Activated B cell treated with CpG ODN at 0.5 μM for 24 hours (primary cell): ENCODE measurements at regions not wholly inside any gene's neighbourhood (a gene's known extent, or its start where the extent isn't known, plus 50 kb on each side); places are given as distances from the start of the nearest gene placed in this dataset.

Experiments used
- ATAC-seq: fragments of 200-7000 bp; cut with Tn5 transposase; one replicate; pipeline ENCODE4 v1.10.0; 2021; ENCODE audit warnings: low read depth, mild to moderate bottlenecking, moderate library complexity
- CTCF ChIA-PET: fragments of 350-600 bp; sonication (Branson Sonifier 250); formaldehyde crosslinking; loops from one replicate; lab custom pipeline; 2021; ENCODE audit warnings: antibody characterized with exemption; lab: Charles Lee
- POLR2A ChIA-PET: fragments of 350-600 bp; sonication (Branson Sonifier 250); formaldehyde crosslinking; loops from one replicate; lab custom pipeline; 2021; ENCODE audit warnings: antibody characterized with exemption; lab: Charles Lee
- DNase-seq: peaks from one replicate; pipeline ENCODE4 v3.0.0; 2022
- H3K27ac Mint-ChIP-seq: one replicate; pipeline ENCODE4 v1.8.0; 2020; ENCODE audit warnings: mixed read lengths
- H3K27me3 Mint-ChIP-seq: one replicate; pipeline ENCODE4 v1.8.0; 2021; ENCODE audit warnings: mixed read lengths
- H3K36me3 Mint-ChIP-seq: one replicate; pipeline ENCODE4 v1.8.0; 2021; ENCODE audit warnings: low read depth, mixed read lengths
- H3K4me1 Mint-ChIP-seq: one replicate; pipeline ENCODE4 v1.8.0; 2021; ENCODE audit warnings: mixed read lengths
- H3K4me3 Mint-ChIP-seq: one replicate; pipeline ENCODE4 v1.8.0; 2020; ENCODE audit warnings: mild to moderate bottlenecking, mixed read lengths
- H3K9me3 Mint-ChIP-seq: one replicate; pipeline ENCODE4 v1.8.0; 2020; ENCODE audit warnings: mixed read lengths
- intact Hi-C: fragments of 100-400 bp; cut with micrococcal nuclease; formaldehyde crosslinking; loops from one replicate; pipeline ENCODE4 v1.15.1; 2024
- TF ChIP-seq, protein P1 (sequence below): fragments of 200-600 bp; IDR thresholded peaks from one replicate; pipeline ENCODE4 v1.8.0; 2022; ENCODE audit warnings: antibody characterized with exemption, mild to moderate bottlenecking

DNA sequence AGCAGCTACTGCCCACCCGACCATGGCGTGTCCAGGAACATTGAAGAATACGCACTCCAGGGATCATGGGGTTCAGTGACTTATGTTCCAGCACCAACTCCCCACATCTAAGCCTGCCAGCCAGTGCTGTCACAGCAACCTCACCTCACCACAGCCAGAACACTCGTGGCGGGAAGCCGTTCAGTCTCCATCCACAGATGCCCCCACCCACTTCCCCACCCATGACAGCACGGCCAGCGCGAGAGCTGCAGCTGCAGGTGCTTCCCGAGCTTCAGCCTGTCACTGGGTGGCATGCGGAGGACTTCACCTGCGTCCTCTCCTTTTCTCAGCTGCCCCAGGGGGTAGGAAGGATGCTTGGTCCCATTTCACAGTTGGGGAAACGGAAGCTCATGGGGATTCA lies 50.3 kb downstream of the RBFOX3 start:
- ATAC-seq (no peak), DNase-seq (no peak)
- Mint-ChIP-seq H3K9me3 (no peaks in the 10 kb centered on the region), H3K4me3 (no peak overlapping the region), H3K27ac (no peak overlapping the region), H3K27me3 (peaks cover 40% of the 10 kb centered on the region), H3K4me1 (no peaks in the 10 kb centered on the region), H3K36me3 (no peaks in the 10 kb centered on the region)
- ChIA-PET POLR2A (no interaction called here), CTCF (no interaction called here)
- TF ChIP-seq, protein P1, sequence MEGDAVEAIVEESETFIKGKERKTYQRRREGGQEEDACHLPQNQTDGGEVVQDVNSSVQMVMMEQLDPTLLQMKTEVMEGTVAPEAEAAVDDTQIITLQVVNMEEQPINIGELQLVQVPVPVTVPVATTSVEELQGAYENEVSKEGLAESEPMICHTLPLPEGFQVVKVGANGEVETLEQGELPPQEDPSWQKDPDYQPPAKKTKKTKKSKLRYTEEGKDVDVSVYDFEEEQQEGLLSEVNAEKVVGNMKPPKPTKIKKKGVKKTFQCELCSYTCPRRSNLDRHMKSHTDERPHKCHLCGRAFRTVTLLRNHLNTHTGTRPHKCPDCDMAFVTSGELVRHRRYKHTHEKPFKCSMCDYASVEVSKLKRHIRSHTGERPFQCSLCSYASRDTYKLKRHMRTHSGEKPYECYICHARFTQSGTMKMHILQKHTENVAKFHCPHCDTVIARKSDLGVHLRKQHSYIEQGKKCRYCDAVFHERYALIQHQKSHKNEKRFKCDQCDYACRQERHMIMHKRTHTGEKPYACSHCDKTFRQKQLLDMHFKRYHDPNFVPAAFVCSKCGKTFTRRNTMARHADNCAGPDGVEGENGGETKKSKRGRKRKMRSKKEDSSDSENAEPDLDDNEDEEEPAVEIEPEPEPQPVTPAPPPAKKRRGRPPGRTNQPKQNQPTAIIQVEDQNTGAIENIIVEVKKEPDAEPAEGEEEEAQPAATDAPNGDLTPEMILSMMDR = no peak
- intact Hi-C loops = no loop called here

DNA sequence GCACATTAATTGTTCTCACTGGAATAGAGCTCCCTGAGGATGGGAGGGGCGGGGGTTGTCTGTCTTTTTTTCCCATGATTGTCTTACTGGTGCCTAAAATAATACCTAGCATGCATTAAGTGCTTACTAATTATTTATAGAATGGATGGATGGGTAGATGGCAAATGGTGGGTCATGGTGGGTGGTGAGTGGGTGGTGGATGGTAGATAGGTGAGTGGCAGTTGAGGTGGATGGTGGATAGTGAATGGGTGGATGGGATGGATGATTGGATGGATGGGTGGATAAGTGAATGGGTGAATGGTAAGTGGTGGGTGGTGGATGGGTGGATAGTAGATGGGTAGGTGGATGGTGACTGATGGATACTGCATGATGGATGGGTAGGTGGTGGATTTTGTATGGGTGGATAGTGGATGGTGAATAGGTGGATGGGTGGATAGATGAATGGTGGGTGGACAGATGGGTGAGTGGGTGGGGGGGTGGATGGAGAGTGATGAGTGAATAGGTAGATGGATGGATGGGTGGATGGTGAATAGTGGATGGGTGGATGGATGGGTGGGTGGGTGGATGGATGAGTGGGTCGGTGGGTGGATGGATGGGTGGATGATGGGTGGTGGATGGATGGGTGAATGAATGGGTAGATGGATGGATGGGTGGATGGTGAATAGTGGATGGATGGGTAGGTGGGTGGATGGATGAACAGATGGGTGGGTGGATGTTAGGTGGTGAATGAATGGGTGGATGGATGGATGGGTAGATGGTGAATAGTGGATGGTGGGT lies 51.6 kb downstream of the RBFOX3 start:
- Mint-ChIP-seq H3K4me1 (no peaks in the 10 kb centered on the region), H3K27me3 (peaks cover 38% of the 10 kb centered on the region), H3K4me3 (no peak overlapping the region), H3K36me3 (no peaks in the 10 kb centered on the region), H3K9me3 (no peaks in the 10 kb centered on the region), H3K27ac (no peak overlapping the region)
- no peak for ATAC-seq
- intact Hi-C loops = no loop called here
- ChIA-PET POLR2A (no interaction called here), CTCF (no interaction called here)
- DNase-seq = no peak
- TF ChIP-seq, protein P1 = no peak

DNA sequence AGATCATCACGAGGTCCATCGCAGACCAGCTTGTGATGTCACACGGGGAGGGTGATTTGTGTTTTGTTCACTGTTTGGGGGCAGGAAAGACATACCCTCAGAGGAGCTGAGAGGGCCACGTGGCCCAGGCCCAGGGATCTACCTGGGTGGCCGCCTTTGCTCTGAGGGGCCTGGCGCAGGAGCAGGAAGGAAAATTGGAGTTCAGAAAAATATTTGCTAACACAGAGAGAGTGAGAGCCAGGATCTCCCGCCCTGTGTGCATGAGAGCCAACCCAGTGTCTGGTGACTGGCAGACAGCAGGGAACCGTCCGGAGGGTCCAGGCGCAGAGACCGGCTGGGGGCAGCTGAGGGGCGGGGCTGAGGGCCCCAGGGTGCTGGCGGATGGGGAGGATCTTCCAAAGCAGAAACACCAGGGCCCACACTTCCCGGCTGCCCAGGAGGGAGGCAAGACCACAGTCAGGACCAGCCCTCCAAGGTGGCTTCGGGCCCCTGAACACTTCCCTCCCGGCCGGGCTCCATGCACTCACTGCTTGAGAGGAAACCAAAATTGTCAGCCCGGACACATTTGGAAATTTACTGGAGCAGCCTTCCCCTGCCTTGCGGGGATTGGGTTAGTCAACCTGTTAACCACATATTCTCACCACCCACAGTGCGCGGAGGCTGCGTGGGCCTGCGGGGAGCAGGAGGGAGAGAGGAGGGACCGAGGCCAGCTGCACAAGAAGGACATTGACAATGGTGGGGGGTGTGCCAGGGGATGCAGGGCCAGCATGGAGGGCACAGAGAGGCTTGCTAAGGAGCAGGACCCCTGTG lies 52.6 kb downstream of the RBFOX3 start:
- no peaks in the 10 kb centered on the region for H3K4me1 Mint-ChIP-seq
- ChIA-PET CTCF (no interaction called here), POLR2A (no interaction called here)
- intact Hi-C loops = no loop called here
- no peak overlapping the region for H3K27ac Mint-ChIP-seq
- DNase-seq (no peak), ATAC-seq (no peak)
- no peaks in the 10 kb centered on the region for H3K9me3 Mint-ChIP-seq
- H3K27me3 Mint-ChIP-seq = peaks cover 34% of the 10 kb centered on the region
- TF ChIP-seq, protein P1 = no peak
- H3K36me3 Mint-ChIP-seq = no peaks in the 10 kb centered on the region
- no peak overlapping the region for H3K4me3 Mint-ChIP-seq

DNA sequence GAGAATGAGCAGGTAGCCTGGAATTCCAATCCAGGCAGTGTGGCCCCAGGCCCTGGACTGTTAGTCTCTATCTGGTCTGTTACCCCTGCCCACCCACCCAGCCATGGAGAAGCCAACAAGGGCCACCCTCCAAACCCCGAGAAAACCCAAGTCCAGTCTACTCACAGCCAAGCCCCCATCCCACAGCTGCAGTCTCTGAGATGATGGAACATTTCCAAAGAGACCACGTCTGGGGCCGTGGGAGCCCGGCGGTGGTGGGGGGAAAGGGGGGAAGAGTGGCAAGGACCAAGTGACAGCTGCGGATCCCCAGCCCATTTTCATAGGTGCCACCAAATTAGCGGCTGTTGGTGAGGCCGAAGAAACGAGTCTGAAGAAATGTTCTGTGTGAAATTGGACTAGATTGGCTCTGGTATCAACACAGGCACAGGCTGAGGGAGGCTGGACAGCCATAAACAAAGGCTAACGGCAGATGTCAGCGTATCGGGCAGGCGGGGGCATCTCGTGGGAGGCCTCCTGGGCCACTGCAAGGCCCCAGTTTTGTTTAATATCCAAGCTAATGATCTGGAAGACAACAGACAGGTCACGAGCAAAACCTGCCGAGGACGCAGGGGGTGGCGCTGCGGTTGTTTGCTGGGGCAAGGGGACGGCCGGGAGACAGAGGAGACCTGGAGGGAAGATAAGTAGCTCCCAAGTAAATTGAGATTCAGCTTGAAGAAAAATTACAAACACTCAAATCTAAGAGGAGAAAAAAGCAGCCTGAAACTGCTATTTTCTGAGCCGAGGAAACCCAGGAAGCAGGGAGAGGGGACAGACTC lies 53.4 kb downstream of the RBFOX3 start:
- H3K9me3 Mint-ChIP-seq = no peaks in the 10 kb centered on the region
- ChIA-PET POLR2A (no interaction called here), CTCF (no interaction called here)
- no peaks in the 10 kb centered on the region for H3K4me1 Mint-ChIP-seq
- ATAC-seq = no peak
- no peak for DNase-seq
- H3K36me3 Mint-ChIP-seq = no peaks in the 10 kb centered on the region
- intact Hi-C loops = no loop called here
- H3K4me3 Mint-ChIP-seq = no peak overlapping the region
- H3K27ac Mint-ChIP-seq = no peak overlapping the region
- H3K27me3 Mint-ChIP-seq = peaks cover 33% of the 10 kb centered on the region
- TF ChIP-seq, protein P1 = no peak

DNA sequence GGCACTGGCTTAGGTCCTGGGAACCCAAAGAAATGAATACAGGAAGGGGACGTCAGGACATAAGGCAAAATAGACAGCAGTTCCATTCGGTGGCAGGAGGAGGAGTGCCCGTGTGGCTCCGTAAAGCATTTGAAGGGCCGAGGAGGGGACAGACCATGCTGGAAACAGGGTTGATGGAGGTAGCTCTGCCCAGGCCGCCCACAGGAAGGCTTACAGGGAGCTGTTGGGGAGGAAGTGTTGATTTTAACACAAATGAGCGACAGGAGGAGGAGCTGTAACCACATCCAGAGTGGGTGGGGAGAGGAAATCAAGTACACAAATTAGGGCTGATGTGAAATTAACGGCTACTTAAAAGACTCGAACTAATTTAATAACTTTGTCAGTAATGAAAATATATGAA lies 54.6 kb downstream of the RBFOX3 start:
- H3K4me3 Mint-ChIP-seq = no peak overlapping the region
- ATAC-seq (no peak), DNase-seq (no peak)
- no peak overlapping the region for H3K27ac Mint-ChIP-seq
- TF ChIP-seq, protein P1 = no peak
- no peaks in the 10 kb centered on the region for H3K4me1 Mint-ChIP-seq
- intact Hi-C loops = no loop called here
- peaks cover 25% of the 10 kb centered on the region for H3K27me3 Mint-ChIP-seq
- ChIA-PET POLR2A (no interaction called here), CTCF (no interaction called here)
- H3K36me3 Mint-ChIP-seq = no peaks in the 10 kb centered on the region
- H3K9me3 Mint-ChIP-seq = peaks cover 2% of the 10 kb centered on the region
